Activated CD4-positive, CD25-positive, alpha-beta regulatory T cell treated with anti-CD3 and anti-CD28 coated beads, Interleukin-2, amount 50 U/mL, for 72 hours (primary cell): ENCODE measurements at regions not wholly inside any gene's neighbourhood (a gene's known extent, or its start where the extent isn't known, plus 50 kb on each side); places are given as distances from the start of the nearest gene placed in this dataset.

Experiments
- DNase-seq: peaks from one replicate; pipeline ENCODE4 v3.0.0; 2021

- DNase-seq: no peak
These were observed 136.2 kb downstream of the KLF12 start for GRCh38 chr13:73997964-73998363.

DNA sequence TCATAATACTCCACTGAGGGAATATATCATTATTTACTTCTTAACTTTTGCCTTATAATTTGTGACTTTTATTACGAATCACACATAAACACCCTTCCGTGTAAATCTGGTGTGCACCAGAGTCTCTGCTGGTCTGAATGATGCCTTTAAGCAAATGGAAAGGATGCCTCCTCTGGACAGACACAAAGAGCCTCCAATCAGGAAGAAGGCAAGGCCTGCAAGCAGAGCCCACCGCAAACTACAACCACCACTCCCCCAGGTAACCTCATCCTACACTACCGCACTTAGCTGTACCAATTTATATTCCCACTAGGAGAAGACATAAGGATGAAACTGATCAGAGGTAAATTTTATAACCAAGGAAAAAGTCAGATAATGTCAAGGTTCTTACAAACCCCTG, 137.6 kb downstream of the KLF12 start:
- no peak for DNase-seq

GRCh38 chr13:73995736-73996135, 138.5 kb downstream of the KLF12 start:
- DNase-seq: no peak

DNA sequence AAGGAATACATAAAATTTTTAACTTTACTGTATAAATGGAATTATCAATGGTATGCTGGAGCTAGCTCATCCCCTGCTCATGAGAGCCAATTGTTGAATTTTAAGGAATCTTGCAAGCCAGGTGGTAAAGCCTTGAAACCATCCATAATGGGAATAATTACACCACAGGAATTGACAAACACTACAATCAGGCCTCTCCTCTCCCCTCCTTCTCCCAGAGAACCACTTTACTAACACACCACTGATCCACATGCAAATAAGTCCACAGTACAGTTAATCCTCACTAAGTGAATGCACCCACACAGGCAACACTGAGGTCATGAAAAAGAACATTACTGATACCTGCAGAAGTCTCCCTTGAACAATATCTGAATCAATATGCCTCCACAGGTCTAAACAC, 140.5 kb downstream of the KLF12 start:
- DNase-seq: no peak

DNA sequence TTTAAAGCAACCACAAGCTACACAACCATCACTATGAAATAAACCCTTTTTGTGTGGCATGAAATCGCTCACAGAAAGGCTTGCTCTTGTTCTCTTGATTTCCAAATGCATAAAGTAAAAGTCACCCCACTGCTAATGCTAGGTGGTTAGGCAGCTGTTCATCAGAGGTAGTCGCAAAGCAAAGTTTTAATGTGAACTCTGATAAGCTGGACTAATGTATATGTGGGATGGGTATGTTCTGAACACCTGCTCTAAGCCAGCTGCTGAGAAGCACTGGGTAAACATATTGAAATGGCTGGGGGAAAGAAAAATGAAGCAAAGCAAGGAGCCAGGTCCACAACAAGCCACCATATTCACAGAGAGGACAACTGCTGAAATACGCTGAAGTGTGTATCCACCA, 142.3 kb downstream of the KLF12 start:
- DNase-seq: no peak

DNA sequence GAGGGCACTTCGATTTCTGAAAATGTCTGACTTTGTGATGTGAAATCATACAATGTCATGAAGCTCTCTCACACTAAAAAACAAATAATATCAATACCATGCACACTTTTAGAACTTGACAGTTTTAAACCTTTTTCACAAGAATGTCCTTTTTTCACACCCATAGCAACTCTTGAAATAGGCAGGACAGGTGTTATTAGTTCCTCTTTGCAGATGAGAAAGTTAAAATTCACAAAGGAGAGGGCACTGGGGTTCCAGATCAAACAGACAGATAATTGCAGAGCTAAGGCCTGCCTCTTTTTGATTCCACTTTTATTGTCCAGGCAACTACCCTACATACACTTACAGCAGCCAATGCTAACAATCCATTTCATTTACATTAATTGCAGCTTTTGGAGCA, 142.8 kb downstream of the KLF12 start:
- no peak for DNase-seq

- DNase-seq: no peak
These were observed 144.9 kb downstream of the KLF12 start for GRCh38 chr13:73989244-73989843.

DNA sequence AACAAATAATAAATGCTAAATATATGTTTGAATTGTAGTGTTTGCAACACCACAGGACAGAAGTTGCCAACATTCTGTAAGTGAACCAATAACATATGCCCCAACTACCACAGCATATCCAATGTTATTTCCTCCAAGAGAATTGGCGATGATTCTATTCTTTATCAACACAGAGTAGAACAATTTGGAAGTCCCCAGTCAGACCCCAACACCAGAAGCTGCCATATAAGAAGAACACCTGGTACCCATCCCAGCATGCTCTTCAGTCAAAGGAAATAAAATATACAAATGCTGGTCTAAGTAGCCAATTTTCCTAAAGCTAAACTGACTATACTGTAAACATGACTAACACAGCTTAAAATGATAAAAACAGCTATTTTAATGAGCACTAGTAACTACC, 145.7 kb downstream of the KLF12 start:
- DNase-seq: no peak

GRCh38 chr13:73987618-73988017, 146.6 kb downstream of the KLF12 start:
- DNase-seq: no peak

DNA sequence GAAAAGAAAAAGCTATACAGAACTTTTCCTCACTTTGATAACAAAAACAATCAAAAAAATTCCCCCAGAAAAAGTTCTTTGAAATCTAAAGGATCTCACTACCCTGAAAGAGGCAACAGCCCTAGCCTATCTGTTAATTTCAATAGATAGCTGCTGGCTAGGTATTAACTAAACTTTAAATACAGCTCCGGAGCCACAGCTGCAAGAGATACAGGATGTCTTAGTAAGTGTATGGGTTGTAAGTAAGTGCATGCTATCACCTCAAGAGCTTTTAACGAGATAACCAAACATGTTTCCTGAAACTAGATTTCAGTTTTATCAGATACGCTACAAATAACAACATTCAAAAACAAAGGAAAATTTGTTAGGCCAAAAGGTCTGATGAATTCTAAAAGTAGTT, 148.4 kb downstream of the KLF12 start:
- no peak for DNase-seq

DNA sequence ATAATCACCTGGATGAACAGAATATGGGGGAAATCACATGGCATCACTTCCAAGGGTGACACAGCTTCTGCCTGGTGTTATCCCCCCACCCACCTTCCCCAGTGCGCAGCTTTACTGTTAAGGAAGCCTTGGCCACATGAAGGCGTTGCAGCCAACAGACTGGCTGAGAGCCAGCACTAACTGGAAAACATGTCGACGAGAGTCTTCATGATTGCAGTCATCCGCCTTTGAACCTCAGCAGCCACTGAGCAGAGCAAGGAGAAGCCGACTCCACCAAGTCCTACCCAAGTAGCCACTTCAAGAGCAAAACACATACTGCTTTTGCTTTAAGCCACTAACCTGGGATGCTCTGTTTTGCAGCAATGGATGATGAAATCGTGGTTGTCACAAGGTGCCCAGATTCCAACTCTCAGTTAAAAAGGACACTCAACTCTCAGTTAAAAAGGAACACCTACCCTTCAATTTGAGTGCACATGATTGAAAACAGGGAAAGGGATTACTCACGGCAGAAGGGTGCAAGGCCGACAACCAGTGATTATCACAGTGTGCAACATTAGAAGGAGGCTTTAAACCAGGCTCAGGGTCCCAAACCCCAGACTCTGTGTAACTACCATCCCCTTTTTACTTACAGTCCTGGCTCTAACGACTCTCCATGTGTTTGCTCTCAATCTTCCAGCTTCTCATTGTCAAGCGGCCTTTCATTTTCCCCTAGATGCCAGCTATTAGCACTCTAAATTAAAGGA, 149.1 kb downstream of the KLF12 start:
- DNase-seq: peak; percentile 41

DNA sequence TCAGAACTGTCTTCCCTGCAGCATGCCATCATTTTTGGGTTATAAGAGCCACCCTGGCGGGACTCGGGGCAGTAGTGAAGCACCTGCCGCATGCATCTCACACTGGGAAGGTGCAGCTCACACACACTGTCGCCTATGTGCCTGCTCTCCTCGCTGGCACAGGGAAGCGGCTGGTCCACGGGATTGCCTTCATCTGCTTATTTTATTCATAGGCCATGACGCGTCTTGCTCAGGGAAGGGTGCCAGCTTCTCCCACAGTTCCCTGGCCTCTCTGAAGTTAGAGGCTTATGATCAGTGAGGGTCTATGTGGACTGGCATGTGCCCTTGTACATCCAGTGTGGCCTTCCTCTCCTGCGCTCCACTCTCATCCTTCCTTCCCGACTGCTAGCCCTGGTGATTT, 150.0 kb downstream of the KLF12 start:
- no peak for DNase-seq

DNA sequence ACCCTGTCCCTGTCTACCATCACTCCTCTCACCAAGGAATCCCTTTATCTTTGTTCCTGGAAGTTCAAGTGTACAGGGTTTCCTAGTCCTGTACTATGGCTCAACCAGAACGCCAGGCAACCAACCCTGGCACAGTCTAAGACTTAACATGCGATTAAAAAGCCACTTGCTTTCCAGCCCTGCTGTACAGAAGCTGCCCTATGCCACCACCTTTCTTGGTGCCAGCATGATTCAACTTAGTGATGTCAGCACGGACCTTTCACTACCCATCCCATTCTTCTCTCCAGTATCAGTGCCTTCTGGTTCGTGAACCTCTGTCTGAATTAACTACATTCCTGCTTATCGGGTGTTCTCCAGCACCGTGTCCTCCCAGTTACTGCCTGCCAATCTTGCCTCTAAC, 151.1 kb downstream of the KLF12 start:
- DNase-seq: no peak

- DNase-seq: no peak
These were observed 152.6 kb downstream of the KLF12 start for GRCh38 chr13:73981595-73981994.

DNA sequence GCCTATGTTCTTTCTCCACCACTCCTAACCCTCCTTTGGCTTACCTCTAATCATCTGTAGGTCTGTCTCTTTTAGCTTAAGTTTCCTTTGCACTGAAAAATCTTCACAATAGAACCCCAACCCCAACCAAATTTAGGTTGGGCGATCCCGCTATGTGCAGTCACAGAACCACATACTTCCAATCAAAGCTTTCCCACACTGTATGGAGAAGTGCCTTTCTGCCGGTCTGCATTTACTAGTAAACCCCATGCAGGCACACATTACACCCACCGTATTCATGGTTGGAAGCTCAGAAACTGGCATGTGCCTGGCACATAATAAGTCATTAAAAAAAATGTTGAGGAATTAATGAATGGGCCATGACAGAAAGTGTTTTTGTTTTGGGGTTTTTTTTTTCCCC, 158.4 kb downstream of the KLF12 start:
- no peak for DNase-seq

GRCh38 chr13:73974051-73974450, 160.2 kb downstream of the KLF12 start:
- no peak for DNase-seq

DNA sequence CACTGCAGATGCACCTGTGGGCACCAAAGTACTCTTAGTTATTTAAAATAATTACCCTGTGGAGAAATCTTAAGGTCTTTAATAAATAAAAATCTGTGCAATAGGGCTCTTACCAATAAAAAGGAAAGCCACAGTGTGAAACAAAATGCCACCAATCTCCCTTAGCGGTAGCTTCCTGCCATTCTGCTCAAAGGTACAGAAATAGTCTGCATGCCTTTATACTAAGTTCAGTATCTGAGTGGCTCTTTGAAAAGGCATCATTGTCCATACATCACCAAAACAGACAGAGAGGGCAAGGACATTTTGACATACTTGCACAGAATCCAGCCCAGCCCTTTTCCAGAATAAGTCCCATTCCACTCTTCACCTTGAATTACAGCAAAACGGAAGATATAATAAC, 161.0 kb downstream of the KLF12 start:
- DNase-seq: no peak

- DNase-seq: no peak
These were observed 161.7 kb downstream of the KLF12 start for GRCh38 chr13:73972545-73972944.

DNA sequence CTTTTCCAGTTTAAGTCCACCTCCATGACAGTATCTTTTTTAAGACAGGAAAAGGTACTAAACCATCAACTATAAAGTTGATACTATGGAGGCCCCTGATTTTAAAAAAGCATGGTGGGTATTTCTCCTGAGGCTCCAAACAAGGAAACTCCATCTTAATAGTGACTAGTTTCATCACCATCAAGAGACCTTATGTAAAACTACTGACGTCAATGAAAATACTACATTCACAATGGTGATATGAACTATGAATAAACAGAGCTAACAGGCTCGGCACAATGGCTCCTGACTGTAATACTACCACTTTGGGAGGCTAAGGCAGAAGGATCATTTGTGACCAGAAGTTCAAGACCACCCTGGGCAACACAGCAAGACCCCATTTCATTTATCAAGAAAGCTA, 162.7 kb downstream of the KLF12 start:
- no peak for DNase-seq

GRCh38 chr13:73970421-73971055, 163.7 kb downstream of the KLF12 start:
- DNase-seq: no peak

GRCh38 chr13:73967397-73968165, 166.6 kb downstream of the KLF12 start:
- no peak for DNase-seq

DNA sequence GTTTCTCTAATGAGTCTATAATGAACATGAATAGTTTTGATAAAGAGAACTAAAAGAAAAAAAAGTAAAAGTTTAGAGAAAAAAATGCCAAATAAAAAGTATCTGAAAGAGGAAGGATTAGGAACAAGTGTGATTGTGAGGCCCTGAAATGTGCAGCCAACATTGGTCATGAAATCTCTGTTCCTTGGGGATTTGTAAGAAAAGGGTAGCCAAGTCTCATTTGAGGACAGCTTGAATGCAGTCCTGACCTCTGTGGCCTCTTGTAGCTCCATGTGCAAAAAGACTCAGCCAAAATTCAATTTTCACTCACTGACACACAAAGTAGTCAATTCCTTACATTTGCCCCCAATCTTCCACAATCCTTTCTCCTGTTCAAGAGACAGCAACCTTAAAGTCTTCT, 167.9 kb downstream of the KLF12 start:
- no peak for DNase-seq

GRCh38 chr13:73962284-73962683, 171.9 kb downstream of the KLF12 start:
- DNase-seq: no peak

- DNase-seq: no peak
These were observed 173.0 kb downstream of the KLF12 start for GRCh38 chr13:73961181-73961580.
